Activated CD4-positive, alpha-beta T cell treated with anti-CD3 and anti-CD28 coated beads, Interleukin-2, amount 10 ng/mL, durations not matched to agents 24 days and 14 days (primary cell): ENCODE measurements at regions not wholly inside any gene's neighbourhood (a gene's known extent, or its start where the extent isn't known, plus 50 kb on each side); places are given as distances from the start of the nearest gene placed in this dataset.

Experiments
- DNase-seq: peaks from one replicate; pipeline ENCODE4 v3.0.0; 2022
- H3K27ac Mint-ChIP-seq: one replicate; pipeline ENCODE4 v1.8.0; 2022; ENCODE audit warnings: mild to moderate bottlenecking, mixed read lengths
- H3K27me3 Mint-ChIP-seq: one replicate; pipeline ENCODE4 v1.8.0; 2022; ENCODE audit warnings: mixed read lengths
- H3K36me3 Mint-ChIP-seq: one replicate; pipeline ENCODE4 v1.8.0; 2022; ENCODE audit warnings: low read depth, mild to moderate bottlenecking, mixed read lengths
- H3K4me1 Mint-ChIP-seq: one replicate; pipeline ENCODE4 v1.8.0; 2021; ENCODE audit warnings: mixed read lengths
- H3K4me3 Mint-ChIP-seq: one replicate; pipeline ENCODE4 v1.8.0; 2022; ENCODE audit warnings: mild to moderate bottlenecking, moderate library complexity, mixed read lengths
- H3K9me3 Mint-ChIP-seq: one replicate; pipeline ENCODE4 v1.8.0; 2021; ENCODE audit warnings: mixed read lengths
- intact Hi-C: fragments of 100-400 bp; cut with micrococcal nuclease; formaldehyde crosslinking; loops from one replicate; pipeline ENCODE4 v1.15.1; 2023

GRCh38 chr18:27899893-27900292, 277.0 kb downstream of the CDH2 start:
- no peaks in the 10 kb centered on the region for H3K36me3 Mint-ChIP-seq
- H3K4me3 Mint-ChIP-seq: no peak overlapping the region
- no peaks in the 10 kb centered on the region for H3K9me3 Mint-ChIP-seq
- DNase-seq: no peak
- no peaks in the 10 kb centered on the region for H3K4me1 Mint-ChIP-seq
- no peak overlapping the region for H3K27ac Mint-ChIP-seq
- no peaks in the 10 kb centered on the region for H3K27me3 Mint-ChIP-seq
- intact Hi-C loops: no loop called here

DNA sequence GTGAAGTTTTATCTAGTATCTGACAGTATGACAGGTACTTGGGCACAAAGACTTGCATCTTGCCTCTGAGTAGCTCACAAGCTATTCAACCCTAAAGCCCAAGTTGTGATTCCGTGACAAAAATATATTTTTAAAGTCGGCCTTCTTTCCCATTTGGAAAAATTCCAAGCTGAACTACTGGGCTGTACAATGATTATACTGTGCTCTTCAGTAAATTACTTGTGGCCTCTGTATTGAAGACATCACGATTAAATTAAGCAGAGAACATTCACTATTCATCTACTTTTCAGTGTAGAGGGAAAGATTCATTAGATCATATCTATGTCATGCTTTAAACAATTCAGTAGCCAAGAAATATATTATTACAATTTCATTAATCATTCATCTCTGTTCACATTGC, 282.2 kb downstream of the CDH2 start:
- H3K27ac Mint-ChIP-seq: no peak overlapping the region
- no peaks in the 10 kb centered on the region for H3K27me3 Mint-ChIP-seq
- DNase-seq: no peak
- H3K4me3 Mint-ChIP-seq: no peak overlapping the region
- intact Hi-C loops: no loop called here
- H3K36me3 Mint-ChIP-seq: no peaks in the 10 kb centered on the region
- no peaks in the 10 kb centered on the region for H3K4me1 Mint-ChIP-seq
- H3K9me3 Mint-ChIP-seq: no peaks in the 10 kb centered on the region

GRCh38 chr18:27887711-27888495, 289.0 kb downstream of the CDH2 start:
- Mint-ChIP-seq H3K27me3 (no peaks in the 10 kb centered on the region), H3K4me1 (no peaks in the 10 kb centered on the region), H3K9me3 (no peaks in the 10 kb centered on the region), H3K27ac (no peak overlapping the region), H3K4me3 (no peak overlapping the region), H3K36me3 (no peaks in the 10 kb centered on the region)
- intact Hi-C loops: no loop called here
- DNase-seq: no peak

GRCh38 chr18:27887287-27887686, 289.6 kb downstream of the CDH2 start:
- no peaks in the 10 kb centered on the region for H3K9me3 Mint-ChIP-seq

DNA sequence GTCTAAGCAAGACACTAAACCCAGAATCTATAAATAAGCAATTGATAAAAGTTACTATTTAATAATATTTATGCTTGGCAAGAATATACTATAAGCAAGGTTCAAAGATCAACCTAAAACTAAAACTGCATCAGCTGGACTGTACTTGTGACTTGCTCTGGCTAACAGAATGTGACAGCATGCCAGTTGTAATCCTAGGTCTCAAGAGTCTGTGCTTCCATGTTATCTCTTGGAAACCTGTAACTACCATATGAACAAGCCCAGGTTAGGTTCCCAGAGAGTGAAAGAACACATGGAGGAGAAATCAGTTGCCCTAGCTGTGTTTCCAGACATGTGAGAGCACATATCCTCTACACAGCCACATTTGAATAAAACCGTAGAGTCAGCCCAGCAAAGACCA, 297.4 kb downstream of the CDH2 start:
- DNase-seq: no peak
- no peak overlapping the region for H3K27ac Mint-ChIP-seq
- no peaks in the 10 kb centered on the region for H3K36me3 Mint-ChIP-seq
- H3K27me3 Mint-ChIP-seq: no peaks in the 10 kb centered on the region
- no peaks in the 10 kb centered on the region for H3K9me3 Mint-ChIP-seq
- intact Hi-C loops: no loop called here
- no peaks in the 10 kb centered on the region for H3K4me1 Mint-ChIP-seq
- H3K4me3 Mint-ChIP-seq: no peak overlapping the region

More at GRCh38 chr18:27887287-27887686, 289.6 kb downstream of the CDH2 start:
- DNase-seq: no peak
- H3K4me3 Mint-ChIP-seq: no peak overlapping the region
- no peaks in the 10 kb centered on the region for H3K27me3 Mint-ChIP-seq
- H3K27ac Mint-ChIP-seq: no peak overlapping the region
- no peaks in the 10 kb centered on the region for H3K4me1 Mint-ChIP-seq
- intact Hi-C loops: no loop called here
- no peaks in the 10 kb centered on the region for H3K36me3 Mint-ChIP-seq

- DNase-seq: no peak
- H3K4me1 Mint-ChIP-seq: no peaks in the 10 kb centered on the region
- no peaks in the 10 kb centered on the region for H3K27me3 Mint-ChIP-seq
- H3K9me3 Mint-ChIP-seq: no peaks in the 10 kb centered on the region
- H3K36me3 Mint-ChIP-seq: no peaks in the 10 kb centered on the region
- intact Hi-C loops: no loop called here
- no peak overlapping the region for H3K27ac Mint-ChIP-seq
- H3K4me3 Mint-ChIP-seq: no peak overlapping the region
These were observed 305.2 kb downstream of the CDH2 start for GRCh38 chr18:27871726-27872125.

GRCh38 chr18:27869735-27870134, 307.2 kb downstream of the CDH2 start:
- Mint-ChIP-seq H3K36me3 (no peaks in the 10 kb centered on the region), H3K4me1 (no peaks in the 10 kb centered on the region), H3K9me3 (no peaks in the 10 kb centered on the region), H3K4me3 (no peak overlapping the region), H3K27ac (no peak overlapping the region), H3K27me3 (no peaks in the 10 kb centered on the region)
- intact Hi-C loops: no loop called here
- no peak for DNase-seq

GRCh38 chr18:27865431-27865830, 311.5 kb downstream of the CDH2 start:
- Mint-ChIP-seq H3K9me3 (no peaks in the 10 kb centered on the region), H3K27me3 (no peaks in the 10 kb centered on the region), H3K27ac (no peak overlapping the region), H3K36me3 (no peaks in the 10 kb centered on the region), H3K4me1 (no peaks in the 10 kb centered on the region), H3K4me3 (no peak overlapping the region)
- DNase-seq: no peak
- intact Hi-C loops: no loop called here

- DNase-seq: no peak
- Mint-ChIP-seq H3K4me3 (no peak overlapping the region), H3K9me3 (no peaks in the 10 kb centered on the region), H3K27ac (no peak overlapping the region), H3K36me3 (no peaks in the 10 kb centered on the region), H3K27me3 (no peaks in the 10 kb centered on the region), H3K4me1 (no peaks in the 10 kb centered on the region)
- intact Hi-C loops: no loop called here
These were observed 313.0 kb downstream of the CDH2 start for GRCh38 chr18:27863780-27864430.

DNA sequence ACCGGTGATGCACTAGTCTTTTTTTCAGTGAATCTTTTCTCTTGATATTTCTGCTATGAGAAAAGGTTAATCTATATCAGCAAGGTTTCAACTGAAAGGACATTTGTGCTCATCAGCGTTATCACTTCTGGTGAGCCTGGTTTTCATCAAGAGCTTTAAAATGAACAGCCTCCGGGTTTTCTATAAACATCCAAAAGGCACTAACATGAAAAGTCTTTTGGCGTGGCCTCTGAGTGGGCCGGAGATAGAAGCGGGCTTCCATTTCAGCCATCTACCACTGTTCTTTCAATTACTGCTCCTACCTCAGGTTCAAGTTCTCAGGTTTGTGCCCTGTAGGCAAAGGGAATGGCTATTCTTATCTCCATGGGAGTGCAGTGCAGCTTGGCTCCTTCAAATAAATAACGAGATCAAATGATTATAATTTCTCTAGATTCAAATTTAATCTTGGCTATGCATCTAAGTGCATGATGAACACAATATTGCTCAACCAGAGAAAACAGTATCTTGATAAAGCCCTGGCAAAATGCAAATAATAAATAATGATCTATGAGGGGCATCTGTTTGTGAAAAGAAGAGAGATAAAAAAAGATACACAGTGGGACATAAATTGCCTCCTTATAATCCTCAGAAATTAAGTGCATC, 314.8 kb downstream of the CDH2 start:
- Mint-ChIP-seq H3K27me3 (no peaks in the 10 kb centered on the region), H3K27ac (no peak overlapping the region), H3K36me3 (no peaks in the 10 kb centered on the region), H3K4me1 (no peaks in the 10 kb centered on the region), H3K4me3 (no peak overlapping the region), H3K9me3 (no peaks in the 10 kb centered on the region)
- intact Hi-C loops: no loop called here
- no peak for DNase-seq

- H3K36me3 Mint-ChIP-seq: no peaks in the 10 kb centered on the region
- H3K27me3 Mint-ChIP-seq: no peaks in the 10 kb centered on the region
- no peak overlapping the region for H3K4me3 Mint-ChIP-seq
- H3K9me3 Mint-ChIP-seq: no peaks in the 10 kb centered on the region
- no peaks in the 10 kb centered on the region for H3K4me1 Mint-ChIP-seq
- no peak for DNase-seq
- no peak overlapping the region for H3K27ac Mint-ChIP-seq
- intact Hi-C loops: no loop called here
These were observed 315.4 kb downstream of the CDH2 start for GRCh38 chr18:27861539-27861938.

DNA sequence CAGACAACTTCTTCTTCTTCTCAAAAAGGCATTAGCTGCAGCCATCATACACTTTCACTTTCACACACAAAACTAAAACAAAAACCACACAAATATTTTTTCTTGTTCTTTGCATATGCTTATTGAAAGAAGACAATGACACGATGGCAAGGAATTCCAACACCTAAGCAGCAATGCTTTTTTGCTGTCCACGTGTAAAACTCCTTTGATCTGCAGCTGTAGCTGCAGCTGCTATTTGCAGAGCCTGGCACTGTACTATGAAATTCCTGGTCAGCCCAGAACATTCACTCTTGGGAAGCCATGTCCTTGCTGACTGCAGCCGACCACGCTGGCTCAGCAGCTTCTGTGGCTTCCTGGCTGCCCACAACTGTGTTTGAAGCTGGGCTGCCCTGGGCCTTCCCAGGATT, 316.2 kb downstream of the CDH2 start:
- Mint-ChIP-seq H3K9me3 (no peaks in the 10 kb centered on the region), H3K4me1 (no peaks in the 10 kb centered on the region), H3K27me3 (no peaks in the 10 kb centered on the region), H3K36me3 (no peaks in the 10 kb centered on the region), H3K27ac (no peak overlapping the region), H3K4me3 (no peak overlapping the region)
- intact Hi-C loops: no loop called here
- no peak for DNase-seq

GRCh38 chr18:27860011-27860410, 316.9 kb downstream of the CDH2 start:
- Mint-ChIP-seq H3K9me3 (no peaks in the 10 kb centered on the region), H3K27me3 (no peaks in the 10 kb centered on the region), H3K36me3 (no peaks in the 10 kb centered on the region), H3K4me1 (no peaks in the 10 kb centered on the region), H3K27ac (no peak overlapping the region), H3K4me3 (no peak overlapping the region)
- no peak for DNase-seq
- intact Hi-C loops: no loop called here

GRCh38 chr18:27856820-27857219, 320.1 kb downstream of the CDH2 start:
- H3K4me1 Mint-ChIP-seq: no peaks in the 10 kb centered on the region
- intact Hi-C loops: no loop called here
- no peak overlapping the region for H3K27ac Mint-ChIP-seq
- H3K4me3 Mint-ChIP-seq: no peak overlapping the region
- no peaks in the 10 kb centered on the region for H3K36me3 Mint-ChIP-seq
- DNase-seq: peak; percentile 56
- H3K9me3 Mint-ChIP-seq: no peaks in the 10 kb centered on the region
- H3K27me3 Mint-ChIP-seq: no peaks in the 10 kb centered on the region
